Transverse colon (tissue), 4 donors: ENCODE measurements at regions not wholly inside any gene's neighbourhood (a gene's known extent, or its start where the extent isn't known, plus 50 kb on each side); places are given as distances from the start of the nearest gene placed in this dataset.

Source experiments
- DNase-seq: peaks from one replicate; pipeline ENCODE4 v3.0.0-alpha.2; 2019
- H3K27ac ChIP-seq, 4 donors: fragments of 200-600 bp; sonication (generic); 2 replicates each; pipeline ENCODE4 v1.5.1; 2016 to 2018; ENCODE audit warnings: inconsistent platforms in 4 of 4
- H3K27me3 ChIP-seq: fragments of 200-600 bp; sonication (generic); 2 replicates; pipeline ENCODE4 v1.5.1; 2017; ENCODE audit warnings: inconsistent platforms
- H3K36me3 ChIP-seq, 4 donors: fragments of 200-600 bp; sonication (generic); 2 replicates each; pipeline ENCODE4 v1.5.1; 2017 to 2019; ENCODE audit warnings: inconsistent platforms in 4 of 4
- H3K4me1 ChIP-seq, 4 donors: fragments of 200-600 bp; sonication (generic); 2 replicates each; pipeline ENCODE4 v1.5.1; 2017 to 2020; ENCODE audit warnings: inconsistent platforms in 4 of 4
- H3K4me3 ChIP-seq, 4 donors: fragments of 200-600 bp; sonication (generic); 1 replicate in 1 of 4; 2 replicates in 3 of 4; pipeline versions ENCODE4 v1.5.1 to v1.6.1; 2017 to 2019; ENCODE audit warnings: inconsistent platforms in 4 of 4
- H3K9me3 ChIP-seq, 2 donors: fragments of 200-600 bp; sonication (generic); 2 replicates each; pipeline ENCODE4 v1.5.1; 2017 to 2019; ENCODE audit warnings: inconsistent platforms in 2 of 2
- CTCF ChIP-seq, 5 experiments: fragments of 200-600 bp in 3 of 5; fragments of 450-650 bp in 2 of 5; sonication (generic) in 3 of 5; IDR thresholded peaks; 1 replicate in 2 of 5; 2 replicates in 3 of 5; pipeline ENCODE4 v1.5.1; 2016 to 2017; ENCODE audit warnings: antibody characterized with exemption in 5 of 5, inconsistent platforms in 3 of 5, mild to moderate bottlenecking in 2 of 5, moderate library complexity in 1 of 5
- EP300 ChIP-seq: sonication (generic); formaldehyde crosslinking; IDR thresholded peaks from one replicate; pipeline ENCODE4 v1.6.1; 2017; ENCODE audit warnings: antibody characterized with exemption, low read depth
- POLR2A ChIP-seq: fragments of 450-650 bp; IDR thresholded peaks from one replicate; pipeline ENCODE4 v1.6.1; 2016; ENCODE audit warnings: antibody characterized with exemption, mild to moderate bottlenecking, moderate library complexity
- POLR2AphosphoS5 ChIP-seq, 3 donors: sonication (generic); formaldehyde crosslinking; IDR thresholded peaks; one replicate each; pipeline ENCODE4 v1.6.1; 2016; ENCODE audit warnings: antibody characterized with exemption in 3 of 3
- WGBS, 2 donors: methylation state at CpG; one replicate each; pipeline ENCODE4 v1.1.5; 2018; ENCODE audit warnings: low coverage in 1 of 2; 5-methylcytosine and 5-hydroxymethylcytosine counted together
- in situ Hi-C, 4 donors: fragments of 200-750 bp; cut with MboI; loops; one replicate each; pipeline versions ENCODE4 v1.15.0 to v1.15.1; 2017; ENCODE audit warnings: low sequenced_read_pairs in 3 of 4, low pct_ligation_motif_present in 1 of 4, low pct_unique_long_range_greater_than_20kb in 1 of 4
- intact Hi-C: fragments of 100-400 bp; cut with DNase I; formaldehyde crosslinking; loops from one replicate; pipeline ENCODE4 v1.15.1; 2023; ENCODE audit warnings: low total_unique reads

- in situ Hi-C loops = no loop called here
- 84% methylated on average over 3 of the region's 3 CpGs; no CpG with 5 or more reads in 1 of the 2 donors for WGBS, 2 donors
- H3K4me1 ChIP-seq = no peaks in the 10 kb centered on the region
Observed at GRCh38 chr17:53630115-53630514, 192.6 kb upstream of the KIF2B start.

GRCh38 chr17:53629188-53629587 is 193.5 kb upstream of the KIF2B start:
- no peaks in the 10 kb centered on the region for H3K27me3 ChIP-seq
- no peak for DNase-seq
- TF ChIP-seq POLR2A (no peak), EP300 (no peak), CTCF (IDR thresholded peaks at IDR 0.05) (no peak), POLR2AphosphoS5 (IDR thresholded peaks at IDR 0.05) (no peak)
- 14 to 20% methylated on average over 1 of the region's 1 CpG for WGBS, 2 donors
- no peaks in the 10 kb centered on the region for H3K36me3 ChIP-seq
- H3K9me3 ChIP-seq = no peaks in the 10 kb centered on the region
- no peaks in the 10 kb centered on the region for H3K4me1 ChIP-seq
- intact Hi-C loops = no loop called here
- H3K4me3 ChIP-seq = no peak overlapping the region
- H3K27ac ChIP-seq = no peak overlapping the region
- in situ Hi-C loops = no loop called here

More at GRCh38 chr17:53630115-53630514, 192.6 kb upstream of the KIF2B start:
- no peak overlapping the region for H3K27ac ChIP-seq
- H3K4me3 ChIP-seq = no peak overlapping the region
- intact Hi-C loops = no loop called here
- no peaks in the 10 kb centered on the region for H3K27me3 ChIP-seq
- TF ChIP-seq POLR2AphosphoS5 (IDR thresholded peaks at IDR 0.05) = no peak
- TF ChIP-seq POLR2A = no peak
- TF ChIP-seq EP300 = no peak
- no peak for TF ChIP-seq CTCF (IDR thresholded peaks at IDR 0.05)
- no peaks in the 10 kb centered on the region for H3K9me3 ChIP-seq
- H3K36me3 ChIP-seq = no peaks in the 10 kb centered on the region
- DNase-seq = no peak

GRCh38 chr17:53628011-53628410 is 194.7 kb upstream of the KIF2B start:
- no peak overlapping the region for H3K27ac ChIP-seq
- H3K9me3 ChIP-seq = no peaks in the 10 kb centered on the region
- intact Hi-C loops = no loop called here
- no peaks in the 10 kb centered on the region for H3K36me3 ChIP-seq
- H3K4me1 ChIP-seq = no peaks in the 10 kb centered on the region
- TF ChIP-seq EP300 (no peak), POLR2A (no peak), POLR2AphosphoS5 (IDR thresholded peaks at IDR 0.05) (no peak), CTCF (IDR thresholded peaks at IDR 0.05) (no peak)
- DNase-seq = no peak
- no peak overlapping the region for H3K4me3 ChIP-seq
- in situ Hi-C loops = no loop called here
- H3K27me3 ChIP-seq = no peaks in the 10 kb centered on the region

- Histone ChIP-seq H3K9me3 (no peaks in the 10 kb centered on the region), H3K4me3 (no peak overlapping the region), H3K27ac (no peak overlapping the region), H3K27me3 (no peaks in the 10 kb centered on the region), H3K4me1 (no peaks in the 10 kb centered on the region), H3K36me3 (no peaks in the 10 kb centered on the region)
- 71 to 80% methylated on average over 1 of the region's 1 CpG for WGBS, 2 donors
- in situ Hi-C loops = no loop called here
- intact Hi-C loops = no loop called here
- TF ChIP-seq POLR2A (no peak), POLR2AphosphoS5 (IDR thresholded peaks at IDR 0.05) (no peak), CTCF (IDR thresholded peaks at IDR 0.05) (no peak), EP300 (no peak)
- no peak for DNase-seq
Observed at GRCh38 chr17:53627511-53627910, 195.2 kb upstream of the KIF2B start.
